Endothelial cell (in vitro differentiated cells): ENCODE measurements at regions not wholly inside any gene's neighbourhood (a gene's known extent, or its start where the extent isn't known, plus 50 kb on each side); places are given as distances from the start of the nearest gene placed in this dataset.
"Not testable (repeated sequence)": the region's sequence is repeated elsewhere in the genome, so short reads cannot be mapped to it uniquely, and the experiment has no call there.

Experiments used
- DNase-seq: peaks from one replicate; pipeline ENCODE4 v3.0.0; 2021; ENCODE audit warnings: low spot score
- H3K27ac Mint-ChIP-seq: one replicate; pipeline ENCODE4 v1.8.0; 2021; ENCODE audit warnings: mixed read lengths, inconsistent platforms; ENCODE audit not compliant: unreplicated experiment
- H3K27me3 Mint-ChIP-seq: one replicate; pipeline ENCODE4 v1.8.0; 2021; ENCODE audit warnings: mild to moderate bottlenecking, moderate library complexity, mixed read lengths, inconsistent platforms; ENCODE audit not compliant: unreplicated experiment
- H3K36me3 Mint-ChIP-seq: one replicate; pipeline ENCODE4 v1.8.0; 2021; ENCODE audit warnings: mild to moderate bottlenecking, low read depth, mixed read lengths, inconsistent platforms; ENCODE audit not compliant: unreplicated experiment
- H3K4me1 Mint-ChIP-seq: one replicate; pipeline ENCODE4 v1.8.0; 2021; ENCODE audit warnings: mild to moderate bottlenecking, mixed read lengths, inconsistent platforms; ENCODE audit not compliant: unreplicated experiment
- H3K4me3 Mint-ChIP-seq: one replicate; pipeline ENCODE4 v1.8.0; 2021; ENCODE audit warnings: mild to moderate bottlenecking, mixed read lengths, inconsistent platforms; ENCODE audit not compliant: unreplicated experiment
- H3K9me3 Mint-ChIP-seq: one replicate; pipeline ENCODE4 v1.8.0; 2021; ENCODE audit warnings: mixed read lengths, inconsistent platforms; ENCODE audit not compliant: unreplicated experiment
- TF ChIP-seq, protein P1 (sequence below): fragments of 200-600 bp; sonication (generic); IDR thresholded peaks from one replicate; pipeline ENCODE4 v1.5.0; 2021; ENCODE audit warnings: antibody characterized with exemption; ENCODE audit not compliant: unreplicated experiment

DNA sequence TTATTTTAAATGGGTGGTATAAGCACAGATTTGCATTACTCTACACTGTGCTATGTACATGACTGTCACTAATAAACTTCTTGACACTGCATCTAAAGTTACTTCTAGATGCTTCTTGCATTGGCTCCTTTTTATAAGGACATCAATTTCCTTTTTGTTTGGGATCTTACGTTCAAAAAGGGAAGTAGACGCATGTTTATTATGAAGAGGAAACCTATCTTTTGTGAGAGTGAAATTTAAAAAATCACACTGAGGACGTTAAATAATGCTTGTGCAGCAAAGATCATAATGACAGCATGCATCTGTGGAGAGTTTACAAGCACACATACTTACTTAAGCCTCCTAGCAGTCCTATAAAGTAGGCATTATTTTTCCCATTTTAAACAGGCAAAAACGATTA lies 479.5 kb downstream of the CD83 start:
- Mint-ChIP-seq H3K27me3 (no peaks in the 10 kb centered on the region), H3K9me3 (no peaks in the 10 kb centered on the region), H3K4me3 (no peak overlapping the region), H3K27ac (no peak overlapping the region), H3K4me1 (peaks cover 10% of the 10 kb centered on the region), H3K36me3 (no peaks in the 10 kb centered on the region)
- no peak for DNase-seq
- TF ChIP-seq, protein P1, sequence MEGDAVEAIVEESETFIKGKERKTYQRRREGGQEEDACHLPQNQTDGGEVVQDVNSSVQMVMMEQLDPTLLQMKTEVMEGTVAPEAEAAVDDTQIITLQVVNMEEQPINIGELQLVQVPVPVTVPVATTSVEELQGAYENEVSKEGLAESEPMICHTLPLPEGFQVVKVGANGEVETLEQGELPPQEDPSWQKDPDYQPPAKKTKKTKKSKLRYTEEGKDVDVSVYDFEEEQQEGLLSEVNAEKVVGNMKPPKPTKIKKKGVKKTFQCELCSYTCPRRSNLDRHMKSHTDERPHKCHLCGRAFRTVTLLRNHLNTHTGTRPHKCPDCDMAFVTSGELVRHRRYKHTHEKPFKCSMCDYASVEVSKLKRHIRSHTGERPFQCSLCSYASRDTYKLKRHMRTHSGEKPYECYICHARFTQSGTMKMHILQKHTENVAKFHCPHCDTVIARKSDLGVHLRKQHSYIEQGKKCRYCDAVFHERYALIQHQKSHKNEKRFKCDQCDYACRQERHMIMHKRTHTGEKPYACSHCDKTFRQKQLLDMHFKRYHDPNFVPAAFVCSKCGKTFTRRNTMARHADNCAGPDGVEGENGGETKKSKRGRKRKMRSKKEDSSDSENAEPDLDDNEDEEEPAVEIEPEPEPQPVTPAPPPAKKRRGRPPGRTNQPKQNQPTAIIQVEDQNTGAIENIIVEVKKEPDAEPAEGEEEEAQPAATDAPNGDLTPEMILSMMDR = no peak

DNA sequence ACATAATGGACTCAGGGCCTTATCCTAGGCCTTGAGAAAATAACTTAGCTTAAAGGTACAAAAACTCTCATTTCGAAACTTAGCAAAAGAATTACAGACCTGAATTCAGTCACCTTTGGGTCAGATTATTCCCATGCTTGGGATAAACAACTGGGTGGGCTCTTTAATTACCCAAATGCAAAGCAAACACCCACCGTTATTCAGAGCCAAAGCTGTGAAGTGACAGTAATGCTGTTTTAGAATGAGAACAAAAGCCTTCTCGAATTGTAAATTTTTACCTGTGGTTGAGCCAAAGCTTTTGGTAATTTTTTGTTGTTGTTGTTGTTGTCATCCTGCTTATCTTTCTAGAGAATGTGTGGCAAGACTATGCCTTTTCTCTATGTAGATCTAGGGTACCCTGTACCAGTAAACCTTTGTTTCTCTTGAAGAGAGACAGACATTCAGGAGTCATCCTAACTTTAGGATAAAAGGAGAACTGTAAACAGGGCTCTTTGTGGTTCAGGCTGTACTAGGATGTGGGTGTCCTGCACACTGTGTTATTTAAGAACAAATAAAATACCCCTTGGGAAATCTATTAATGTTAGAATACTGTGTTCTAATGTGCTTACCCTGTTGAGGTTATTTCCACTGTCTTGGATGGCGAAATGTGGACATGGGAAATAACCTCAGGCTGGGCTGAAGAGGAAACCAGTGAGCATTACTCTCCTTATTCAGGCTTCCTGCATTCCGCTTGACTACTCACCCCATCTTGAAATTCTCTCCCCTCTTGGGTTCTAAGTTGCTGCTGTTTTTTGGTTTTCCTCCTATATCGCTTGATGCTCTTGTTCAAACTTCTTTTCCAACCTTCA lies 480.7 kb downstream of the CD83 start:
- Mint-ChIP-seq H3K4me1 (peaks cover 10% of the 10 kb centered on the region), H3K27me3 (no peaks in the 10 kb centered on the region), H3K9me3 (no peaks in the 10 kb centered on the region), H3K4me3 (no peak overlapping the region), H3K27ac (no peak overlapping the region), H3K36me3 (no peaks in the 10 kb centered on the region)
- no peak for DNase-seq
- TF ChIP-seq, protein P1 = no peak

DNA sequence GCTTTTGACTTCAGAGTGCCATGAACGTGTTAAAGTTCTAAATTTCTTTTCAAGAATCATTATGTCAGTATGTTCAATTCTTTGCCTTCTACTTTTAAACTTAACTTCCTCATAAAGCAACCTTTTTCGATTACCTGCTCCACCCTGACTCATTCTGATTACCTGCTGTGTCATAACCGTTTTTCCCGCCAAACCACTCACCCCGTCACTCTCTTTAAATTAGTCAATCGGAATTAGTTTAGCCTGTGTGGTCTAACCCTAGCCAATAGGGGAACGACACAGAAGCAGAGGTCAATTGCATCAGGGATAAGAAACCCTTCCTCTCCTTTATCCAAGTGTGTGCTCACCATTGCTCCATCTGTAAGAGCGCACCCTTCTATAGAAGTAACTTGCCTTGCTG lies 482.7 kb downstream of the CD83 start:
- H3K9me3 Mint-ChIP-seq, H3K27me3 Mint-ChIP-seq, H3K27ac Mint-ChIP-seq, H3K36me3 Mint-ChIP-seq, H3K4me3 Mint-ChIP-seq, H3K4me1 Mint-ChIP-seq, DNase-seq: not testable (repeated sequence)

DNA sequence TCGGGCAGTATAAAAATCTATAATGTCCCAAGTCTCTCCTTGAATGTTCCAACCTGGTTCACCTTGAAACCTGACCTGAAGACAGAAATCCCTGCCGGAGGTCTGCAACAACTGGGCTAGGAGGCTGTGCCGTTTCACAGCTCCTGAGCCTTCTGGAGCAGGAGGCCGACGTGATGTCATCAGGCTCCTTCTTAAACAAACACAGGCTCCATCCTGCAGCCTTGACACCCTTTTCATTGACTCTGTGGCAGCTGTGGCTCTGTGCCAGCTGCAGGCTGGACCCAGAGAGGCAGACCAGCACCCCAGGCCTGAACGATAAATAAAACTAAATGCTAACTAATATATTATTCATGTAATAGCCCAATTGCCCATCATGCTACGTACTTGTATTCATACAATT lies 483.9 kb downstream of the CD83 start:
- H3K27ac Mint-ChIP-seq = no peak overlapping the region

DNA sequence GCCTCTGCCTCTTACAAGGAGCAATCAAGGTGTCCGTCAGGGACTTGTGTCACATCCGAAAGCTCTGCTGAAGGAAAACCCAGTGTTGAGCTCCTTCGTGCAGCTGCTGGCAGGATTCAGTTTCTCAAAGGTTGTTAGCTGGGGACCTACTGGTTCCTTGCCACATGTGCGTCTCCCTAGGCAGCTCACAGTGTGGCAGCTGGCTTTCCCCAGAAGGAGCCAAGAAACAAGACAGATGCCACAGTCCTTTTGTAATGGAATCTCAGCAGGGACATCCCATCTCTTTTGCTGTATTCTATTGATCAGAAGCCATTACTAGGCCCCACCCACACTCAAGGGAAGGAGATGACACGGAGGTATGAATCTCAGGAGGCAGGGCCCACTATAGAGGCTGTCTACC lies 488.8 kb downstream of the CD83 start:
- no peak overlapping the region for H3K4me3 Mint-ChIP-seq
- no peaks in the 10 kb centered on the region for H3K9me3 Mint-ChIP-seq
- H3K27me3 Mint-ChIP-seq = peaks cover 2% of the 10 kb centered on the region
- peaks cover 4% of the 10 kb centered on the region for H3K4me1 Mint-ChIP-seq
- no peak overlapping the region for H3K27ac Mint-ChIP-seq
- no peak for DNase-seq
- no peaks in the 10 kb centered on the region for H3K36me3 Mint-ChIP-seq
- TF ChIP-seq, protein P1 = no peak

More for the DNA sequence above, 483.9 kb downstream of the CD83 start:
- Mint-ChIP-seq H3K4me1 (peaks cover 10% of the 10 kb centered on the region), H3K4me3 (no peak overlapping the region), H3K9me3 (no peaks in the 10 kb centered on the region), H3K36me3 (no peaks in the 10 kb centered on the region), H3K27me3 (no peaks in the 10 kb centered on the region)
- TF ChIP-seq, protein P1 = no peak
- no peak for DNase-seq
